Thyroid gland (tissue), 4 donors: ENCODE measurements at regions not wholly inside any gene's neighbourhood (a gene's known extent, or its start where the extent isn't known, plus 50 kb on each side); places are given as distances from the start of the nearest gene placed in this dataset.

ENCODE experiments used
- CTCF ChIP-seq, 6 experiments: fragments of 200-600 bp in 3 of 6; fragments of 450-650 bp in 3 of 6; sonication (generic) in 3 of 6; IDR thresholded peaks; one replicate each; pipeline ENCODE4 v1.5.1; 2016 to 2019; ENCODE audit warnings: antibody characterized with exemption in 6 of 6, mild to moderate bottlenecking in 2 of 6, inconsistent platforms in 1 of 6, moderate library complexity in 1 of 6
- POLR2A ChIP-seq, 2 donors: fragments of 450-650 bp; IDR thresholded peaks; one replicate each; pipeline ENCODE4 v1.6.1; 2017; ENCODE audit warnings: antibody characterized with exemption in 2 of 2, mild to moderate bottlenecking in 2 of 2, moderate library complexity in 1 of 2

DNA sequence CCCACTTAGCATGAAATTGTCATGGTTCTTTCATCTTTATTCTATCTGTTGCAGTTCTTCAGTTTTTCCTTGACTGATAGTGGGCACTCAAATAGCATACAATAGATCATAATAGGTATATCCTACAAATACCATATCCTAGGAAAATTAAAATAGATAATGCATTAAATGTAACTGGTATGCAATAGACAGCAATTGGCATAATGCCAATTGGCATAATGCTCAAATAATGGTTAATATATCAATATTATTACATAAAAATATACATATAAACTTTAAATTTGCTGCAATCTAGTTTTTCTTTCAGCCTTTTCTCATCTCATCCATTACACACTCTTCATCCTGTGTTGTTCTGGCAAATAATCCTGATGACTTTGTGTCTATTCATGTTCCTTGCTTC, 814.6 kb upstream of the TMPRSS15 start:
- TF ChIP-seq CTCF (IDR thresholded peaks at IDR 0.05) (no peak), POLR2A (IDR thresholded peaks at IDR 0.05) (no peak)
